Upper lobe of right lung (tissue), 1 donor: ENCODE measurements at regions not wholly inside any gene's neighbourhood (a gene's known extent, or its start where the extent isn't known, plus 50 kb on each side); places are given as distances from the start of the nearest gene placed in this dataset.

Source experiments
- ATAC-seq: fragments of 200-7000 bp; cut with Tn5 transposase; one replicate; pipeline ENCODE4 v1.9.1; 2020; ENCODE audit warnings: mild to moderate bottlenecking, moderate library complexity
- DNase-seq: peaks from one replicate; pipeline ENCODE4 v3.0.0-alpha.2; 2020
- H3K27ac ChIP-seq: fragments of 200-600 bp; one replicate; pipeline ENCODE4 v1.8.0; 2022
- H3K27me3 ChIP-seq: fragments of 200-600 bp; one replicate; pipeline ENCODE4 v1.8.0; 2022; ENCODE audit warnings: mild to moderate bottlenecking
- H3K36me3 ChIP-seq: fragments of 200-600 bp; one replicate; pipeline ENCODE4 v1.8.0; 2022
- H3K4me1 ChIP-seq: fragments of 200-600 bp; one replicate; pipeline ENCODE4 v1.8.0; 2022
- H3K4me3 ChIP-seq: fragments of 200-600 bp; one replicate; pipeline ENCODE4 v1.8.0; 2022; ENCODE audit warnings: mild to moderate bottlenecking
- H3K9me3 ChIP-seq: fragments of 200-600 bp; one replicate; pipeline ENCODE4 v1.8.0; 2022
- intact Hi-C: fragments of 100-400 bp; cut with DNase I; formaldehyde crosslinking; loops from one replicate; pipeline ENCODE4 v1.11.0; 2022
- TF ChIP-seq, protein P1 (sequence below): fragments of 200-600 bp; IDR thresholded peaks from one replicate; pipeline ENCODE4 v1.8.0; 2022; ENCODE audit warnings: antibody characterized with exemption
- donor health status: DM: no; HTN: yes; CAD: no; lungs with severe emphysema.

DNA sequence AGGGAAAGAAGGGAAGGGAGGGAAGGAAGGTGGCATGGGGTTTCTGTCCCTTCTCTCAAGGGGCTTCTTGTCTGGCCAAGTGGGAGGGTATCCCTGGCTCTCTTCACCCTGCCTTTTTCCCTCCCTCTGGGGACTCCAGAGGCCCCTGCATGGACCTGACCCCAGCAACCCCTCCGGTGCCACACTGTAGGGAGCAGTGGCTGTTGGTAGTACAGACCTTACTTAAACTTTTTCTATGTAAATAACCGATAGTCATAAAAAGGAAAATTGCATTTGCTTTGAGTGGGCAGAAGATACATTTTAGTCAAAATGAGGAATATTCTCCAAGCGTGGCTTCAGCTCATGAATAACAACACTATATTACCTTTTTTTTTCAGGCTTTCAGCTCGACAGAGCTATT lies 1384.0 kb downstream of the BRD1 start:
- DNase-seq: no peak
- H3K27me3 ChIP-seq: peaks cover 7% of the 10 kb centered on the region
- intact Hi-C loops: no loop called here

DNA sequence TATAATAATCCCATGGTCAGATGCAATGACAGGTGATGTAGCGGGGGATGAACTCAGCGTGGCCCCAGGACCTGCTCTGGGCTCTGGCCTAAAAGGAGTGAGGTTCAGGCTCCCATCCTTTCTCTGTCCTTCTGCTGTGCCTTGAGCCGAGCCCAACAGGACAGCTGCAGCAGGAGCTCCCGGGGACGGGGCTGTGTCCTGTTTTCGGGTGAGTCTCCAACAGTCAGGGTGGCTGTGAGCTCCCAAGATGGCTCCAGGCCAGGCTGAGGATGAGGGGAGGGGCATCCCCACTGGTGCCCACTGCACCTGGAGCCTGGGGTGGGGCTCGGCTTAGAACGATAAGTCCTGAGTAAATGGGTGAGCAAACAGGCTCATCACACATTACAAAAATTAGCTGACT lies 1385.0 kb downstream of the BRD1 start:
- no peak overlapping the region for H3K27ac ChIP-seq
- no peaks in the 10 kb centered on the region for H3K9me3 ChIP-seq
- TF ChIP-seq, protein P1, sequence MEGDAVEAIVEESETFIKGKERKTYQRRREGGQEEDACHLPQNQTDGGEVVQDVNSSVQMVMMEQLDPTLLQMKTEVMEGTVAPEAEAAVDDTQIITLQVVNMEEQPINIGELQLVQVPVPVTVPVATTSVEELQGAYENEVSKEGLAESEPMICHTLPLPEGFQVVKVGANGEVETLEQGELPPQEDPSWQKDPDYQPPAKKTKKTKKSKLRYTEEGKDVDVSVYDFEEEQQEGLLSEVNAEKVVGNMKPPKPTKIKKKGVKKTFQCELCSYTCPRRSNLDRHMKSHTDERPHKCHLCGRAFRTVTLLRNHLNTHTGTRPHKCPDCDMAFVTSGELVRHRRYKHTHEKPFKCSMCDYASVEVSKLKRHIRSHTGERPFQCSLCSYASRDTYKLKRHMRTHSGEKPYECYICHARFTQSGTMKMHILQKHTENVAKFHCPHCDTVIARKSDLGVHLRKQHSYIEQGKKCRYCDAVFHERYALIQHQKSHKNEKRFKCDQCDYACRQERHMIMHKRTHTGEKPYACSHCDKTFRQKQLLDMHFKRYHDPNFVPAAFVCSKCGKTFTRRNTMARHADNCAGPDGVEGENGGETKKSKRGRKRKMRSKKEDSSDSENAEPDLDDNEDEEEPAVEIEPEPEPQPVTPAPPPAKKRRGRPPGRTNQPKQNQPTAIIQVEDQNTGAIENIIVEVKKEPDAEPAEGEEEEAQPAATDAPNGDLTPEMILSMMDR: no peak
- DNase-seq: no peak
- no peaks in the 10 kb centered on the region for H3K36me3 ChIP-seq
- ATAC-seq: no peak
- no peaks in the 10 kb centered on the region for H3K4me1 ChIP-seq
- peaks cover 7% of the 10 kb centered on the region for H3K27me3 ChIP-seq
- intact Hi-C loops: no loop called here
- H3K4me3 ChIP-seq: no peak overlapping the region

More for the DNA sequence above, 1384.0 kb downstream of the BRD1 start:
- TF ChIP-seq, protein P1: no peak
- no peak overlapping the region for H3K4me3 ChIP-seq
- H3K36me3 ChIP-seq: no peaks in the 10 kb centered on the region
- H3K4me1 ChIP-seq: no peaks in the 10 kb centered on the region
- ATAC-seq: no peak
- H3K27ac ChIP-seq: no peak overlapping the region
- H3K9me3 ChIP-seq: no peaks in the 10 kb centered on the region

DNA sequence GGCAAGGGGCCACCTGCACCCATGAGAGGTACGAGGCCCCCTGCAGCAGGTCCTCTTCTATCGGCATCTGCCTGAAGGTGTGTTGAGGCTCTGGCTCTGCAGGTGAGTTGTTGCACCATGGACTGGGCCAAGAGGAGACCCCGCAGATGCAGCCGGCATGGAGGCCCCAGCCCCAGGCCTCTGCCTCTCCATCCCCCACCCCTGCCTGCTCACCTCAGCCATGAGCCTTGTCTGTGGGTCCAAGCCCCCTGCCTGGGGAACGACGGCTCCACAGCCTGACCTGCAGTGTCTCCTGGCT lies 1386.2 kb downstream of the BRD1 start:
- TF ChIP-seq, protein P1: no peak
- no peaks in the 10 kb centered on the region for H3K9me3 ChIP-seq
- H3K4me3 ChIP-seq: no peak overlapping the region
- no peak for ATAC-seq
- H3K36me3 ChIP-seq: no peaks in the 10 kb centered on the region
- no peaks in the 10 kb centered on the region for H3K4me1 ChIP-seq
- no peak overlapping the region for H3K27ac ChIP-seq
- no peak for DNase-seq
- intact Hi-C loops: no loop called here
- peaks cover 7% of the 10 kb centered on the region for H3K27me3 ChIP-seq

DNA sequence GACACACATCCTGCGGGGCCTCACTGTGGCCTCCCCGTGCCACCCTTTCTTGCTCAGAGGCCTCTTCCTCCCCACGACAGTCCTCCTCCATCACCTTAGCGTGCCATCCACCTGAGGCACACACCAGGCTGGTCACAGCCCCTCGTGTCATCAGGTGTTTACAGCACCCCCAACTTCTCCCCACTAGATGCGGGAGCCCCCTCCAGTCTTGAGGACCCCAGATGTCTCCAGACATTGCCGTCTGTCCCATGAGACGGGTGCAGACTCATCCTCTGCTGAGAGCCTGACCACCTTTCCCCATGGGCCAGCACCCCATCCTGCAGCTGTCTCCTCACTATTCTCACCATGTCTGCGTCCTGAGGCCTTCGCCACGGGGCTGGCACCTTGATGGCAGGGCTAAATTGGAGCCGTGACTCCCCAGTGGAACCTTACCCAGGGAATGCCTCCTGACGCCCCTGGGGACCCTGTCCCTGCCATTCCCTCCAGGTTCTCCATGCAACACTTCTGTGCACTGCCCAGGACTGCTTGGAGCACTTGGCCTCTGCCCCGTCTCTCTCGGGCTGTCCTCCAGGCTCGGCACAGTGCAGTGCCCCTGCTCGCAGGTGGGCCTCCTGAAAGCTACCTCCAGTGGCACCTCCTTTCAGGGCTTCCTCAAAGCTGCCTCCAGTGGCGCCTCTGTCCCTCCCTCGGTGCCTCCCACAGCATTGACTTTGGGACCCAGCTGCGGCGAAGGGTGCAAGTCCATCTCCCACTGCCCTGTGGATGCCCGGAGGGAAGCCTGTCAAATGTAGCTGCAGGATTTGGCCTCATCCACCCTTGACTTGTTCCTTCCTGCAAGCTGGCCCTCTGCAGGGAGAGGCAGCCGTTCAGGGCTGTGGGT lies 1386.8 kb downstream of the BRD1 start:
- no peak overlapping the region for H3K4me3 ChIP-seq
- peaks cover 7% of the 10 kb centered on the region for H3K27me3 ChIP-seq
- H3K9me3 ChIP-seq: no peaks in the 10 kb centered on the region
- no peaks in the 10 kb centered on the region for H3K36me3 ChIP-seq
- TF ChIP-seq, protein P1: no peak
- intact Hi-C loops: no loop called here
- no peak overlapping the region for H3K27ac ChIP-seq
- ATAC-seq (no peak), DNase-seq (no peak)
- H3K4me1 ChIP-seq: no peaks in the 10 kb centered on the region

DNA sequence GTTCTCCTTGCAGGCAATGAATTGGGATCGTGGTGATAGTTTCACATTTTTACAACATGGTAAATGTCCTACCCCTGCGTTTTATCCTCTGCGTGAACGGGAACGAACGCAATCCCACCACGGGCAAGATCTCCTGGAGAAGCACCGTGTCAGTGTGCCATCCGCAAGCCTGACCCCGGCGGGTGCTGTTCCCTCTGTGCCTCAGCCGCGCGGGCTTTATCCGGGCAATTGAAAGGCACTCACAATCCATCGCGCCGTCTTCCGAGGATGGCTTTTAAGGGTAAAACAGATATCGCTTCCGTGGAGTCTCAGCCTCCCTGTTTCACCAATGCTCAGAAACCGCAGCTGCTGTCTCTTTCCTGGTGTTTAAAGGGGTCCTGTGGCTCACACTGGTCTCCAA lies 1387.5 kb downstream of the BRD1 start:
- intact Hi-C loops: no loop called here
- no peak for DNase-seq

More for the DNA sequence above, 1387.5 kb downstream of the BRD1 start:
- no peaks in the 10 kb centered on the region for H3K36me3 ChIP-seq
- no peak for ATAC-seq
- H3K27me3 ChIP-seq: peaks cover 6% of the 10 kb centered on the region
- no peaks in the 10 kb centered on the region for H3K4me1 ChIP-seq
- no peak overlapping the region for H3K4me3 ChIP-seq
- no peak overlapping the region for H3K27ac ChIP-seq
- no peaks in the 10 kb centered on the region for H3K9me3 ChIP-seq
- TF ChIP-seq, protein P1: no peak
